ENCODE measurements at regions not wholly inside any gene's neighbourhood (a gene's known extent, or its start where the extent isn't known, plus 50 kb on each side); places are given as distances from the start of the nearest gene placed in this dataset.
"Not testable (repeated sequence)": the region's sequence is repeated elsewhere in the genome, so short reads cannot be mapped to it uniquely, and the experiment has no call there.

GRCh38 chr6:22349051-22349450 is 52.2 kb upstream of the PRL start:
- DNase-seq (ENCODE audit: low read depth) = no peak

DNA sequence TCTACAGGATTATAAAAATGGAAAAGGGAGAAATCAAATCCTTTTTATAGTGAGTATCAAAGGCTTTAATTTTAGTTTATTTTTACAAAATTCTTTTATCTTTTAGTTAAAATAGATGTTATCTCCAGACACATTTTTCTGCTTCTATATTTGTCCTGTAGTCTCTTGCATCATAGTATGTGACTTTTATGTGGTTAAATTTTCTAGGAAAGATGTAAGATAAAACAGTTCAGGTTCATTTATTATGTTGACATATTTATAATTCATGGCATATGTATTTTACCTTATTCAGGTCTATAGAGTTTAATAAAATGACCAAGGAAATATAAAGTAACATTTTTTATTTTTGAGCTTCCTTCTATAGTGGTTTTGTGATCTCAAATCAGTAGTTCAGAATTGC is 52.7 kb upstream of the PRL start:
- DNase-seq (ENCODE audit: low read depth) = no peak

DNA sequence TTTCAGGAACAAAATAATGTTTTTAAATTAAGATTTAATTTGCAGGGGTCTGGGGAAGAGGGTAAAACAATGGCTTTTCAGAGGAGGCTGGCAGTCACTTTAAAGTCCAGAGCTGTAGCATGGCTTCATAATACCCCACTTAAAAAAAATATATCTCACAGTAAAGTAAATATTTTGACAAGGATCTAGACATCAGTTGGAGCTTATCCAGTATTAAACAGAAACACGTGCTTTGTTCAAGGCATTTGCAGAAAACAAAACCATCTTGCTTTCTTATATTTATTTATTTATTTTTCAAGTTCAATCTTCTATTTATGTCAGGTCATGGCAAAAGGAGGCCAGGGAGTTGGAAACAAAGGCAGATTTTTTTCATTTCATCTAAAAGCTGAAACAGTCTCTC is 53.3 kb upstream of the PRL start:
- no peak for DNase-seq (ENCODE audit: low read depth)

GRCh38 chr6:22353101-22353500 is 56.3 kb upstream of the PRL start:
- DNase-seq (ENCODE audit: low read depth) = peak; percentile 13

GRCh38 chr6:22356362-22356940 is 59.6 kb upstream of the PRL start:
- DNase-seq (ENCODE audit: low read depth) = no peak

DNA sequence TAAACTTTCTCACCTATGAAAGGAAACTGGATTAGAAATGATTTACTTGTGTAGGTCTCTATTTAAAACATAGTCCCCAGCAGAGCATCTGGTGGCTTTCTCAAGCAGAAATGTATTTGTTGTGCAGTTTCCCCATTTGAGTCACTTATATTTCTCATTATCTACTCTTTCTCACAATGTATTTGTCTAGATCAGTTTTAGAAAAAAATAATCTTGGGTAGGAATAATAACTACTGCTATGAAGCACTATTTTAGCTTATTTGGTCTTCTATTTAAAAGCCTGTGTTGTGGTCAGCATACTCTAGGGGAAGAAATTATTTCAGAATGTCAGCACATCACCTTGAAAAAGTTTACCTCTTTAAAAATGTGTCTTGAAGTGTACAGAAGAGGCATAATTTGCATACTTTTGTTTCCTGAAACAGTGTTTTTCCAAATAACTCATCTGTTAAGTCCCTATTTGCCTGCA is 60.9 kb upstream of the PRL start:
- no peak for DNase-seq (ENCODE audit: low read depth)

GRCh38 chr6:22361576-22361975 is 64.7 kb upstream of the PRL start:
- no peak for DNase-seq (ENCODE audit: low read depth)

DNA sequence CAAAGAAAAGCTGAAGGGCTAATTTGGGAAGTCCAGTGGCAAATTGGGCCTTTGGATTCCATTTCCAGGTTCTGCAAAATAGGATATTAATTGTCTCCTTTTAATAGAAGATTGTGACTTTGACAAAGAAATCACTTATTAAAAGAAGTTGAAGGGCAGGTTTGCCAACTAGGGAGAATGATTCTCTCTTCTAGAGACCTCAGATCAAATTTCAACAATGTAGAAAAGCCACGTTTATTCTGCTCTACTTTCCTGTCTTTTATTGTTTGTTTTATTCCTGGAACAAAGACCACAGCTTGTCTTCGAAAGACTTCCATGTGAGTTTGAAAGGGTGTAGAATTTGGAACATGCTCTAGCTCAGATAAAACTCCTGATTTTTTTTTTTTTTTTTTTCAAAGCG is 65.5 kb upstream of the PRL start:
- peak; percentile 25 for DNase-seq (ENCODE audit: low read depth)

DNA sequence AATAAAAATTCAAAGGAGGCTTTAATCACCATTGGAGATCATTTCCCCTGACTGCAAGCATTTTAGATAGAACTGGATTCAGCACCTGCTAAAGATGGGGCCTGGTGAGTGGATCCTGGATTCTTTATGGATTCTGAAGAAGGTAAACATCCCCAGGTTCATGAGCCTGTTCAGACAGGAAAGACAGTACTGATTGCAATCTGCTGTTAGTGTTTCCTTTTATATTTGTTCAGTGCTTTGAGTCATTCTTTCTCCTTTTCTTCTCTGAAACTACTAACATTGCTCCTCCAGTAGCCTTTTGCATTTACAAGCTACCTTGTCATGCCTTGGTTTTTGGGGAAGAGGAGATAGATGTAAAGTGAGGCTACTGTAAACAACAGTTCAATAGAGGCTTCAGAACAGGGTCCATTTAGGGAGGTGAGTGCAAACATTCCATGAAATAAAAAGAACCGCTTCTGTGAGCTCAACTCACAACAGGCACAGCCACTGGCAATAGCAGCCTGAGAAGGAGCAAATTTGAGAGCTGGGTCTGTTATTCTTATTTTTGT is 66.4 kb upstream of the PRL start:
- DNase-seq (ENCODE audit: low read depth) = no peak

DNA sequence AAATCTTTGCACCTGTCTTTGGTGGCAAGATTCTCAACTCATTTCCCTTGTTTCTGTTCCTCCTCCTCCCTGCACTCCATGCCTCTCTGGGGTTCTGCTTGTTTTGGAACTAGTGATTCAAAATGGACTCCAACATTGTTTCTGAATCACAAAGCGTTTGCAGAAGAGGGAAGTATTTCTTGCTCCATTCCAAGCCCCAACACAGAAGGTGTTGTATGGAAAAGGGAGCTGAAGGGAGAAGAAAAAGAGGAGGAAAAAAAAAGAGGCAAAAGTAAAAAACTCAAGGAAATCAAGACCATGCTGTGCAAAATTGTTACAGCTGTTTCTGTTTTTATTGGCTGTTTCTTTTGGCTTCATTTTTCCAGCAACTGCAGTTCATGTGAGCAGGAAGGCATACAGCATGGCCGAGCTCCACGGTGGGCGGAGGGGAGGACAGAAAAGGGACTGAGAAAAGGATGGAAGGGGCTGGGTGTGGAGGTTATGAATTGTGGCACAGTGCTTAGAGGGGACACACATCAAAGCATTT is 66.9 kb upstream of the PRL start:
- DNase-seq (ENCODE audit: low read depth) = peak; percentile 18

DNA sequence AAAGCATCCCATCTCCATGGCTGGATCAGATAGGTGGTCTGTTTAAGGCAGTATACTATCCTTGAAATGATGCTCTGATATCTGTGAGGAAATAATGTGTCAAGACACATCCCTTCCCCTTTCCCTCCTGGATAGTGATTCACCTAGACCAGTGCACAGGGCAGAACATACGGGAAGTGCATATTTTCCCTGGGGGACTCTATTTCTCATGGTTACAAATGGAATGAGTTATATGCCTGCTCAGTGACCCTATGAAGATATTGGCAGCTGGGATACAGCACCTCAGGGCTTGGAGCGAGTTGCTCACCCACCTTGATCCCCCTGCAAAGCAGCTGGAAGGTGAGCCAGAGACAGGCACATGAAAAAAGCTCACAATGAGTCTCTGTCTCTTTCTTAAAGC is 67.5 kb upstream of the PRL start:
- no peak for DNase-seq (ENCODE audit: low read depth)

GRCh38 chr6:22366214-22366613 is 69.4 kb upstream of the PRL start:
- DNase-seq (ENCODE audit: low read depth) = no peak

GRCh38 chr6:22367346-22367745 is 70.5 kb upstream of the PRL start:
- DNase-seq (ENCODE audit: low read depth) = no peak

GRCh38 chr6:22368794-22369193 is 72.0 kb upstream of the PRL start:
- no peak for DNase-seq (ENCODE audit: low read depth)

DNA sequence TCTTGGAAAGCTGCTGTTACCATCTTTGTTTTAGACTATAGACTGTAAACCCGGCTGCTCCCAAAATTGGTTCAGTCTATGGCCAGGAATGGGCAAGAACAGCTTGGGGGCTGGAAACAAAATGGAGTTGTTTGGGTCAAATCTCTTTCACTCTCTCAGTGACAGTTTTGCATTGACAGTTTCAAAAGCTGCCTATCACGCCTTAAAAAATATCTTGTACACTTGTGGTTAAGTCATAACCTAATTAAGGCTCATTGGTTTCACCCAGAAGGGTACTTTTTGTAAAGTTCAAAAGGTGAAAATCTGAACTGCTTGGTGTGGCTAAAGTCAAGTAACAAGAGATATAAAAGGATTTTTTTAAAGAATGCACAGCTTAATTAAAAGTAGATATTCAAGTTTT is 76.1 kb upstream of the PRL start:
- DNase-seq (ENCODE audit: low read depth) = no peak

GRCh38 chr6:22374950-22375349 is 78.1 kb upstream of the PRL start:
- not testable (repeated sequence) for DNase-seq (ENCODE audit: low read depth)

- DNase-seq (ENCODE audit: low read depth) = not testable (repeated sequence)
Measured at GRCh38 chr6:22376293-22376692, 79.5 kb upstream of the PRL start.

- DNase-seq (ENCODE audit: low read depth) = peak; percentile 44
Measured at GRCh38 chr6:22378536-22378935, 81.7 kb upstream of the PRL start.

DNA sequence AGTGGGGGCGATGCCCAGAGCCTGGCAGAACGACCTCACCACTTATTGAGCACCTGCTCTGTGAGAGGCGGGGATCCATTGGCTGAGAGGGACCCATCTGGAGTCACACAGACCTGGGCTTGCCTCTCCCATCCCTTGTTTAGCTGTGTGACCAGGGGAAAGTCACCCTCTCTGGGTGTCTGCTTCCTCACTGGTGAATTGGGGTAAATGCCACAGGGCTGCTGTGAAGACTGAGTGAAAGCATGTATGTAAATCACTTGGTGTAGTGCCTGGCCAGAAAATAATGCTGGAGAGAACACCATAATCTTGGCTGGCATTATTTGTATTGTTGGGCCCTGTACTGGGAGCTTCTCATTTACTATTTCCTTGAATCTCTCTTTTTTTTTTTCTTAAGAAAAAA is 83.4 kb upstream of the PRL start:
- no peak for DNase-seq (ENCODE audit: low read depth)

DNA sequence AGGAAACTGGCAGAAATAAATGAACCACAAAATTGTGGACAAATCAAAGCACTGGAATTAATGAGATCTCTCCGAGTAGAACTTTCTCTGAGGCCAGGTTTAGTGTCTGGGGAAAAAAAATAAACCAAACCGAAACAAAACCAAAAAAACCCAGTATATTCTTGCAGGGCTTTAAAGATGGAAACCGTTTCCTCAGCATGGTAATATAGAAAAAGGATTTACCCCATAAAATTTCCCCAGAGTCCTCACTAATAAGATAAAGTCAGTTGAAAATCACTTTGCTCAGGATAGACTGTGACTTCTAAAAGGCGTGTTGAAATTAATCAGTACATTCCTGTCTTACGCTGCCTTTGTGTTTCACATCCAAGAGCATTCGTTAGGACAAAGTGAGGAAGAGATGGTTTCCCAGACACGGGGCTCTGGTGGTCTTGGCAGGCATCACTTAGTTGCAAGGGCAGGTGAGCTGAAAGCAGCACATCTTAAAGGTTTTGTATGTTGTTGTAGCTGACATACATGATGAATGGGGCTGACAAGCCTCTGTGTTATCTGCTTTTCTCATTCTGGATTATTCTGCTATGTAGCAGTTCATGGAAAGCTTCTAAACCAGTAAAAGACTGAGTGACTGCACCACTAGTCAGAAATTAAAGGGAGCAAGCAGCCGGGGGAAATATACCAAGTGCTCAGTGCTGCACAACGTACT is 85.2 kb upstream of the PRL start:
- DNase-seq (ENCODE audit: low read depth) = no peak

DNA sequence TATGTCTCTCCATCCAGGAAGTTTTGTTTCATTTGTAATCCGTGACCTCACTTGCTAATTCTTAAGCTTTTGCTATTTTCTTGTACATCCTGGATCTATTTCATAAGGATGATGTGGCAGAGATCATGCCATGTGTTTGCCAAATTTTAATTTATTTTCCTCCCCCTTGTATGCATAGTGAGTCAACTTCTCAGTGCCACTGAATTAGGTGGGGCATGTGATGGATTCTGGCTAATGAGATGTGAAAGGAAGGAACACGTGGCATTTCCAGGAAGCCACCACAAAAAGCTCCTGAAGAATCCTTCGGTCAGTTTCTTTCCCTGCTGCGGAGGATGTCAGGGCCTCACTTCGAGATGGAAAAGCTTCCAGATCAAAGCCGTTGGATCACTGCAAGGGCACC is 86.2 kb upstream of the PRL start:
- DNase-seq (ENCODE audit: low read depth) = no peak

DNA sequence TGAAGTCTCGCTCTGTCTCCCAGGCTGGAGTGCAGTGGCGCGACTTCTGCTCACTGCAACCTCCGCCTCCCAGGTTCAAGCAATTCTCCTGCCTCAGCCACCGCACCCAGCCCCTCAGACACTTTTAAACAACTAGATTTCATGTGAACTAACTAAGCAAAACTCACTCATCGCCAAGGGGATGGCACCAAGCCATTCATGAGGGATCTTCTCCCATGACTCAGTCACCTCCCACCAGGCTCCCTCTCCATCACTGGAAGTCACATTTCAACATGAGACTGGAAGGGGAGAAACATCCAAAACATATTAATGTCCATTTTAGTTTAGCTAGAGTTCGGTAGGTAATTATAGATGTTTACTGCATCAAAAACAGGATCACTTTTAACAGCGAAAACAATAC is 95.9 kb upstream of the PRL start:
- peak; percentile 26 for DNase-seq (ENCODE audit: low read depth)

GRCh38 chr6:22394691-22395090 is 97.9 kb upstream of the PRL start:
- DNase-seq (ENCODE audit: low read depth) = no peak

Data from myocyte (in vitro differentiated cells).